Hindlimb muscle (tissue), 1 donor: ENCODE measurements at regions not wholly inside any gene's neighbourhood (a gene's known extent, or its start where the extent isn't known, plus 50 kb on each side); places are given as distances from the start of the nearest gene placed in this dataset.
"Not testable (repeated sequence)": the region's sequence is repeated elsewhere in the genome, so short reads cannot be mapped to it uniquely, and the experiment has no call there.

Experiments
- DNase-seq: peaks from one replicate; pipeline ENCODE4 v3.0.0-alpha.2; 2013

GRCh38 chr4:73348185-73348584 is 55.9 kb upstream of the ALB start:
- DNase-seq: no peak

- DNase-seq: no peak
These were observed 56.6 kb upstream of the ALB start for GRCh38 chr4:73347497-73347896.

GRCh38 chr4:73345399-73345975 is 58.6 kb upstream of the ALB start:
- no peak for DNase-seq

- DNase-seq: no peak
These were observed 60.0 kb upstream of the ALB start for GRCh38 chr4:73344106-73344505.

GRCh38 chr4:73343432-73343831 is 60.7 kb upstream of the ALB start:
- no peak for DNase-seq

GRCh38 chr4:73341454-73341853 is 62.6 kb upstream of the ALB start:
- DNase-seq: peak; percentile 19

GRCh38 chr4:73340917-73341316 is 63.2 kb upstream of the ALB start:
- DNase-seq: no peak

- no peak for DNase-seq
These were observed 68.4 kb upstream of the ALB start for GRCh38 chr4:73335679-73336078.

- not testable (repeated sequence) for DNase-seq
These were observed 72.1 kb upstream of the ALB start for GRCh38 chr4:73332012-73332411.

GRCh38 chr4:73329300-73329699 is 70.7 kb upstream of the ANKRD17 start:
- no peak for DNase-seq

- not testable (repeated sequence) for DNase-seq
These were observed 67.2 kb upstream of the ANKRD17 start for GRCh38 chr4:73325776-73326175.

- DNase-seq: no peak
These were observed 58.5 kb upstream of the ANKRD17 start for GRCh38 chr4:73317092-73317491.

GRCh38 chr4:73315091-73315490 is 56.5 kb upstream of the ANKRD17 start:
- DNase-seq: no peak

- DNase-seq: no peak
These were observed 54.4 kb upstream of the ANKRD17 start for GRCh38 chr4:73312967-73313366.

- no peak for DNase-seq
These were observed 52.8 kb upstream of the ANKRD17 start for GRCh38 chr4:73311428-73311827.

- no peak for DNase-seq
These were observed 50.6 kb upstream of the ANKRD17 start for GRCh38 chr4:73309211-73309610.
